ENCODE measurements at regions not wholly inside any gene's neighbourhood (a gene's known extent, or its start where the extent isn't known, plus 50 kb on each side); places are given as distances from the start of the nearest gene placed in this dataset.
A peak's percentile ranks its signal among the peaks of the same experiment; 100 is the strongest.
"Not testable (repeated sequence)": the region's sequence is repeated elsewhere in the genome, so short reads cannot be mapped to it uniquely, and the experiment has no call there.

- Mint-ChIP-seq H3K27me3 (peaks cover 39% of the 10 kb centered on the region), H3K4me3 (no peak overlapping the region), H3K4me1 (peaks cover 10% of the 10 kb centered on the region), H3K9me3 (peaks cover 2% of the 10 kb centered on the region), H3K36me3 (no peaks in the 10 kb centered on the region), H3K27ac (no peak overlapping the region)
- CTCF ChIA-PET: no interaction called here
- no peak for DNase-seq
These were observed 61.5 kb downstream of the RPUSD4 start for GRCh38 chr11:126149759-126150625.

GRCh38 chr11:126148317-126148716, 63.1 kb downstream of the RPUSD4 start:
- Mint-ChIP-seq H3K4me3 (no peak overlapping the region), H3K36me3 (no peaks in the 10 kb centered on the region), H3K27ac (no peak overlapping the region), H3K9me3 (peaks cover 2% of the 10 kb centered on the region), H3K4me1 (peaks cover 10% of the 10 kb centered on the region), H3K27me3 (peaks cover 35% of the 10 kb centered on the region)
- CTCF ChIA-PET: interaction anchor here (0.6 kb wide), 1 partner anchor 131 kb away, joined by 4 read pairs; no protein-coding TSS in a partner anchor
- DNase-seq: no peak

GRCh38 chr11:126147208-126148111, 64.0 kb downstream of the RPUSD4 start:
- no peak overlapping the region for H3K4me3 Mint-ChIP-seq
- H3K27ac Mint-ChIP-seq: no peak overlapping the region
- CTCF ChIA-PET: no interaction called here
- H3K27me3 Mint-ChIP-seq: peaks cover 30% of the 10 kb centered on the region
- H3K4me1 Mint-ChIP-seq: peaks cover 10% of the 10 kb centered on the region
- peaks cover 2% of the 10 kb centered on the region for H3K9me3 Mint-ChIP-seq
- no peaks in the 10 kb centered on the region for H3K36me3 Mint-ChIP-seq
- no peak for DNase-seq

DNA sequence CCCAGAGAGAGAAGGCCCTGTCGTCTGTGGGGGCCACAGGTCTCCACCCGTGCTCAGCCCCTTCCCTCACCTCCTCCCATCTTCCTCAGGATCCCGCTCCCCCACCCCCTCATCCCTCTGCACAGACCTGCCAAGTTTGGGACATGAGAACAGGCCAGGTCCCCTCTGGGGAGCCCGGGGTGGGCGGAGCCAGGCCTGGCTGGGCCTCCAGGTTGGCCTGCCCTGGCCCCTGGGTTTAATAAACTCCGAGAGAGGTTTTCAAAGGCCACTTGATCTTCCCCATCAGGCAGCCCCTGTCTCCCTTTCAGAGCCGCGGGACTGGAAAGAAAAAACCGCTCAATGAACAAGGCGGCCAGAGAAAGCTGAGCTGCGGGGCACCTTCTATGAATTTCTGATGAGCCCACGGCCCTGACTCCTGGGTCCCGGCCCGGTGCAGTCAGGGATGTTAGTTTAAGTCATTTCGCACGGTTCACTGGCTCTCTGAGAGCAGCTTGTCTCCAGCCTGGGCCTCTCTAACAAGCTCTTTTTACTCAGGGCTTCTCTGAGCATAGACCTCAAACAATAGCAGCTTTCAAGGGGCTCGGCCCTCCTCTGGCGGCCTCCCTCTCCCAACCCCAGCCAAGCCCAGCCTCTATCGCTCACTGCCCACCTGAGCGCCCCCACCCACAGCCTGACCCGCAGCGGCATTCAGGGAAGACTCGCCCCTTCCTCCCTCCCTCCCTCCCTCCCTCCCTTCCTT, 64.8 kb downstream of the RPUSD4 start:
- CTCF ChIA-PET: no interaction called here
- Mint-ChIP-seq H3K4me3 (no peak overlapping the region), H3K36me3 (no peaks in the 10 kb centered on the region), H3K27ac (no peak overlapping the region), H3K27me3 (peaks cover 23% of the 10 kb centered on the region), H3K9me3 (no peaks in the 10 kb centered on the region), H3K4me1 (peaks cover 10% of the 10 kb centered on the region)
- no peak for DNase-seq

DNA sequence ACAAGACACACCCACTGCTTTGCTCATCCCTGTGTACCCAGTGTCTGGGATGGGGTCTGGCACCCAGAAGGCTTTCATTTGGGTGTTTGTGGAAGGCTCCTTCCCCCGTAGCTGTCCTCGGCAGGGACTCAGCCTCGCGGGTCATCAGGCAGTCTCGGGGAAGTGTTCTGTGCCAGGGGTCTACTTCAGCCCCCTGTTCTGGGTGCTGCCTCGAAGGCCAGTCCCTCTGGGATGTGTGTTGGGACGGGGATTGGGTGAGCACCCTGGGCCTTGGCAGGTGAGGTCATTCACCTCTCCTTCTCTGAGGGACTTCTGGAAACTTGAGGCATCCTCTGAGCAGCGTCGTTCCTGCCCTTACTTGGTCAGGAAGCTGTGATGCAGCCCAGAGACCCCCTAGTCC, 65.5 kb downstream of the RPUSD4 start:
- no peak for DNase-seq
- Mint-ChIP-seq H3K4me3 (no peak overlapping the region), H3K9me3 (no peaks in the 10 kb centered on the region), H3K27ac (no peak overlapping the region), H3K27me3 (peaks cover 22% of the 10 kb centered on the region), H3K36me3 (no peaks in the 10 kb centered on the region), H3K4me1 (peaks cover 10% of the 10 kb centered on the region)
- CTCF ChIA-PET: interaction anchor here (0.7 kb wide), 1 partner anchor 126 kb away, joined by 3 read pairs; no protein-coding TSS in a partner anchor

GRCh38 chr11:126143491-126143890, 68.0 kb downstream of the RPUSD4 start:
- H3K36me3 Mint-ChIP-seq, DNase-seq, H3K9me3 Mint-ChIP-seq, CTCF ChIA-PET, H3K4me3 Mint-ChIP-seq, H3K27ac Mint-ChIP-seq, H3K4me1 Mint-ChIP-seq: not testable (repeated sequence)
- peaks cover 34% of the 10 kb centered on the region for H3K27me3 Mint-ChIP-seq

DNA sequence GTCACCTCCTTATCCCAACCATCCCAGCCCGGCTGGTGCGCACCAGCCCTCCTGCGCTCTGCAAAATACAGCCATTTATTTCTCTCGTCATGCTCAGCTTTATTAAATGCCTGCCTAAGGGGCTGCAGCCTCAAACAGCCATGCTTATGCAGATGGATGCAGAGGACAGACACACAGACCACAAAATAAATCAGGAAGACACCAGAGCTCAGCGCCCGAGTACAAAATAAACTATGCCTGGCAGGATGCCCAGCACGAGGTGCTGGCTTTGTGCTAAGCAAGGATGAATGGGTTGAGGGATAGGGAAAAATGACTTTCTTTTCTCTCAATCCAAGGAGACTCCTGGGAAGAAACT, 70.5 kb downstream of the RPUSD4 start:
- no peak for DNase-seq
- Mint-ChIP-seq H3K27ac (no peak overlapping the region), H3K9me3 (no peaks in the 10 kb centered on the region), H3K4me3 (no peak overlapping the region), H3K4me1 (no peaks in the 10 kb centered on the region), H3K36me3 (no peaks in the 10 kb centered on the region), H3K27me3 (peaks cover 43% of the 10 kb centered on the region)
- CTCF ChIA-PET: no interaction called here

- Mint-ChIP-seq H3K27ac (no peak overlapping the region), H3K9me3 (no peaks in the 10 kb centered on the region), H3K27me3 (peaks cover 43% of the 10 kb centered on the region), H3K36me3 (no peaks in the 10 kb centered on the region), H3K4me3 (no peak overlapping the region), H3K4me1 (no peaks in the 10 kb centered on the region)
- no peak for DNase-seq
- CTCF ChIA-PET: no interaction called here
These were observed 71.1 kb downstream of the RPUSD4 start for GRCh38 chr11:126140201-126140925.

DNA sequence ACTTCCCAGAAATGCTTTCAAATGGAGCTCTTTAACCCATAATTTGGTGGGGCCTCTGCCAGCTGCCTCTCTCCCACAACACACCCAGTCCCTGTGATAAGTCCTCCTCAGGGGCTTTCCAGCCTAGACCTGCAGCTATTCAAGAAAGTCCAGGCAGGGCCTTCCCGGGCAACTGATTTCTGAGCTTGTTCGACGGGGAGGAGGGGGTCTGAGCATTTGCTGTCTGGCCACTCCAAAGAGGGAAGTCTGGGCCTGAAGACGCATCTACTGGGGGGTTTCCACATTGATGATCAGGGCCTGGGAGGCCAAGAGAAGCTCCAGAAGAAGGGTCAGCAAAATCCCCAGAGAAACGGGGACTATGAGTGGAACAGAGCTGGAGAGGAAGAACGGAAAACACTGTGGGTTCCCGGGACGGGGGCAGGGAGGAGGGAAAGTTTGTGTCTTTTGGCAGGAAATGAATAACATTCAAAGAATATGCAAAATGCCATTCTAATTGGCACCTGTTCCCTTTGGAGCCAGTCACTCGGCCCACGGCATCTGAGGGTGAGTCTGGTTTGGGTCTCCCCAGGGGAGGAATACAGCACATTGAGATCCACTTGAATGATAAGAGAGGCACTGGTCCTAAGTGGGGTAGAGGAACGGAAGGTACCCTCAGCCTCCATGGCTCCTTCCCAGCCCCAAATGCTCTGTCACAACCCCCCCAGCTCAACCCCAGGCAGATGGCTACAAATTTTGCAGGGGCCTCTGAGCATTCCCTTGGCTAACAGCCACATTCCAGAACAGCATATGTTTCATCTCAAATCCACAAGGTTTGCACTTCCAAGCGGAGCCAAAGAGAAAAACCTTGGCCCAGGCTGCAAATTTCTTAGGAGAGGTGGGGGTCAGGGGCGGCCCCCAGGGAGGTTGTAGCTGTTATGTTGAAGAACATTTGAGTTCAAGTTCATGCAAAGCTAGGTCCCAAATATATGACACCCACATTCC, 72.0 kb downstream of the RPUSD4 start:
- H3K36me3 Mint-ChIP-seq: no peaks in the 10 kb centered on the region
- CTCF ChIA-PET: interaction anchor here (1.0 kb wide), 1 partner anchor 54 kb away, joined by 3 read pairs; no protein-coding TSS in a partner anchor

DNA sequence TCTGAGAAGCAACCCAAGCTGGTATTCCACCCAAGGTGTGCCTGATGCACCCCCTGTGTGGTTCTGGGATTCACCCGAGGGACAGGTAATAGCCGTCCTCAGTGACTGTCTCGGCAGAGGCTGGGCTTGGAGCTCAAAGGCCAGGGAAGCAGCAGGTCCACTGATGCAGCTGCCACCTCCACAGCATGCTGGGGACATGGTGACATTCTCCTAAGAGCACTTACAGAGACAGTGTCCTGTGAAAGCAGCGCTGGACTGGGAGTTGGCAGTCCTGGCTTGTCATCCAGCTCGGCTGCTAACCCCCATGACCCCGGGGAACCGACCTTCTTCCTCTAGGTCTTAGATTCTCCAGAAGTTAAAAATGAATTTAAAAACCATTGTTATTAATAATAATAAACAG, 72.8 kb downstream of the RPUSD4 start:
- no peak overlapping the region for H3K27ac Mint-ChIP-seq
- CTCF ChIA-PET: interaction anchor here (1.0 kb wide), 1 partner anchor 55 kb away, joined by 3 read pairs; no protein-coding TSS in a partner anchor
- H3K4me3 Mint-ChIP-seq: no peak overlapping the region
- H3K4me1 Mint-ChIP-seq: no peaks in the 10 kb centered on the region
- H3K36me3 Mint-ChIP-seq: no peaks in the 10 kb centered on the region
- no peaks in the 10 kb centered on the region for H3K9me3 Mint-ChIP-seq
- peaks cover 47% of the 10 kb centered on the region for H3K27me3 Mint-ChIP-seq
- DNase-seq: no peak

More for the DNA sequence above, 72.0 kb downstream of the RPUSD4 start:
- Mint-ChIP-seq H3K9me3 (no peaks in the 10 kb centered on the region), H3K27ac (no peak overlapping the region), H3K4me1 (no peaks in the 10 kb centered on the region), H3K4me3 (no peak overlapping the region), H3K27me3 (peaks cover 43% of the 10 kb centered on the region)
- DNase-seq: peak; percentile 6

DNA sequence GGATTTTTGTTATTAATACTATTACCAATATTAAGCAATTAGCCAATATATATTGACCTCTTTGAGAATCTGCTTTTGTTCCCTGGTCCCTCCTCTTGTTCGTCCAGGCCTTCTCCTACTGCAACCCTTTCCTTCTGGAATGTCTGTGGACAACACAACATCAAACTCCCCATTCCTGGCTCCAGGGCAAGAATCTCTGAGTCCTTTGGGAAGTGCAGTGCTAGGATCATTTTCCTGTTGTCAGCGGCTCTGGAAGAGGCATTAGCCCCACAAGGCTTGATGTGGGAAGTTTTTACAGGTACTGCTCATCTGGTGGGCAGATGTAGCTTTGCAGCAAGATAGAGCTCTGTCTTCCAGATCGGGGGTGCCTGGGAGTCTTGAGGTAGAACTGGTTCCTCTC, 74.3 kb downstream of the RPUSD4 start:
- H3K4me1 Mint-ChIP-seq: no peaks in the 10 kb centered on the region
- CTCF ChIA-PET: no interaction called here
- no peak overlapping the region for H3K27ac Mint-ChIP-seq
- H3K4me3 Mint-ChIP-seq: no peak overlapping the region
- no peaks in the 10 kb centered on the region for H3K36me3 Mint-ChIP-seq
- no peaks in the 10 kb centered on the region for H3K9me3 Mint-ChIP-seq
- DNase-seq: no peak
- H3K27me3 Mint-ChIP-seq: peaks cover 48% of the 10 kb centered on the region

DNA sequence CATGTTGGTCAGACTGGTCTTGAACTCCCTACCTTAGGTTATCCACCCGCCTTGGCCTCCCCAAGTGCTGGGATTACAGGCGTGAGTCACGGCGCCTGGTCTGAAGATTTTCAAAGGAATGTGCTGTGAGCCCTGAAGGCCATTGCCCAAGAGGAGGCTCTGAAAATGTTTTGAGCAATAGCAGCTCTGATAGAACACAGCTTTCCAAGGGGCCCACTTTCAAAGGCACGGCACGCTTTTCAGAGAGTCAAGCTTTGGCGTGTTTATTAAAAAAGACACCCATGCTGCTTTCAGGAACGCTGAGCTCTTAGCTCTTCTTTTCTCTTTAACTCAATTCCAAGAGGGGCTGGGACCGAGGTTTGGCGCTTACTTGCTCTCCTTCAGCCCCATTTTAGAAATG, 73.8 kb upstream of the CDON start:
- Mint-ChIP-seq H3K27me3 (peaks cover 48% of the 10 kb centered on the region), H3K4me1 (no peaks in the 10 kb centered on the region), H3K9me3 (no peaks in the 10 kb centered on the region), H3K27ac (no peak overlapping the region), H3K4me3 (no peak overlapping the region), H3K36me3 (no peaks in the 10 kb centered on the region)
- CTCF ChIA-PET: no interaction called here
- no peak for DNase-seq

Data from activated naive CD4-positive, alpha-beta T cell treated with anti-CD3 and anti-CD28 coated beads, Interleukin-2, amount 10 ng/mL, durations not matched to agents 7 days and 5 days (primary cell).